ENCODE measurements at regions not wholly inside any gene's neighbourhood (a gene's known extent, or its start where the extent isn't known, plus 50 kb on each side); places are given as distances from the start of the nearest gene placed in this dataset.

GRCh38 chr2:34176693-34177092 lies 577.6 kb upstream of the FAM98A start:
- TF ChIP-seq CTCF (IDR thresholded peaks at IDR 0.05) (no peak), POLR2A (IDR thresholded peaks at IDR 0.05) (no peak)

Measured in right lobe of liver (tissue), 4 donors.